HG02884 (cell line): ENCODE measurements at regions not wholly inside any gene's neighbourhood (a gene's known extent, or its start where the extent isn't known, plus 50 kb on each side); places are given as distances from the start of the nearest gene placed in this dataset.

Experiments used
- ATAC-seq: cut with Tn5 transposase; IDR thresholded peaks from one replicate; pipeline ENCODE4 v1.9.1; 2021; ENCODE audit warnings: mild to moderate bottlenecking, moderate library complexity; ENCODE audit not compliant: unreplicated experiment

DNA sequence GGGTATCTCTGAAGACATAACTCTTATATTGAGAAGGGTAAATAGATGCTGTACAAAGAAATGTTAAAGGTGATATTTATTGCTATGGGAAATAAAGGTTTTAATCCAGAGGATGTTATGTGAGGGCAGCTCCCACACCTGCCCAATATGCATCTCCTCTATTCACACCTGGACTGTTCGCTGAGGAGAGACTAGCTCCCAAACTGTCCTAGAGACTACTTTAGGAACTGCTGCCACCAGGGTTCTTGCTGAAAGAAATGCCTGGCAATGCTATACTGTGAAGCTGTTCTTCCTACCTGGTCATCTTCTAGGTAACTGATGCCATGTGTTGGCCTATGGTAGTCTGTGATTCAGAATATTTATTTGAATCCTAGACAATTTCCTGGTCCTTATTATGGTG lies 1421.5 kb upstream of the SPRY2 start:
- ATAC-seq, result no peak

GRCh38 chr13:81760316-81760715 lies 1419.4 kb upstream of the SPRY2 start:
- no peak for ATAC-seq

GRCh38 chr13:81757348-81757970 lies 1416.5 kb upstream of the SPRY2 start:
- ATAC-seq, result no peak

DNA sequence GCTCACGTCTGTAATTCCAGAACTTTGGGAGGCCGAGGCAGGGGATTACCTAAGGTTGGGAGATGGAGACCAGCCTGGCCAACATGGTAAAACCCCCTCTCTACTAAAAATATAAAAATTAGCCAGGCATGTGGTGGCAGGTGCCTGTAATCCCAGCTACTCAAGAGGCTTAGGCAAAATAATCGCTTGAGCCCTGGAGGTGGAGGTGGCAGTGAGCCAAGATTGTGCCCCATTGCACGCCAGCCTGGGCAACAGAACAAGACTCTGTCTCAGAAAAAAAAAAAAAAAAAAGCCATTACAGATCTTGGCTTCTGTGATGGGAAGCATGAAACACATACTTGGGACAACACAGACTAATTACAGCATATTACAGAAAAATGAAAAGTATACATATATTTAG lies 1404.5 kb upstream of the SPRY2 start:
- no peak for ATAC-seq

DNA sequence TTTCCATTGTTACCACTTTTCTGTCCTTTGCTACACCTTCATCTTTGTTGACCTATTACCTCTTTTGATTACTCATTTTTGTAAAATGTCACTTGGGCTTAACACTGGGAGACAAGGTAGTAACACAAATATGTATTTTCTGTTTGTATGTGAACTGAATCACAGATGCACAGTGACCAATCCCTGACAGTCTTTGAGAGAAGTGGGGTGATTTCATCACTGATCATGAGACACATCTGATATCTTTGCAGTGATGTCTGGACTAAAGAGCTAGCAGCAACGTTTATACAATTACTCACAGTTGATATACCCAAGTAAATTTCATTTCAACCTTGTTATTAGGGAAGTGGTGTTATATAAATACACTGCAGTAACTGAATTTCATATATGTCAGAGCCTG lies 1397.4 kb upstream of the SPRY2 start:
- no peak for ATAC-seq

DNA sequence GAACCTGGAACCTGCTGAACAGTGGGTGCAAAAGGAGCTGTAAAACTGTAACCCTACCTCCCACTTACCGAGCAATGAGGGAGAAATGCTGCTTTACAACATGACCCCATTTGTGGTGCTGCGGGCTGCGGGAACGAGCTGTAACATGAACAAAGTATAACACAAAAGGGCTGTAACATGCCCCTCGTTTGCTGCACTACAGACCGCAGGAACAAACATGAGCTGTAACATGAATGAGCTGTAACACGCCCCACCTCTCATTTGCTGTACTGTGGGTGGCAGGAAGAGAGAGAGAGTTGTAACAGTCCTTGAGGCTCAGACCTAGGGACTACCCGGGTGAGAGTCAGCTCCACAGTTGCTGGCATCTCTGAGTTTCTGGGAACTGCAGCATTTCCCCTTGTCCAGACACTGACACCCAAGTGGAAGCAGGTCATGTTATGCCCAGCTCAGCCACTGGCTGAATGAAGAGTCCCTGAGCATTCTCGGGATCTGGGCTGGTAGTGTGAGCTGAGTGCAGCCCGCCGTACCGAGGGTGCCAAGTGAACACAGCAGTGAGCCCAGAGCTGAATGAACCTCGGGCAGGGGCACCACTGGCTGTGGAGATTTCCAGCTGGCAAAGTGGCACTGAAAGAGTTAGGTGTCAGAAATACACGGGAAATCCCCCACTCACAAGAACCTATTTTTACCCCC lies 1385.3 kb upstream of the SPRY2 start:
- ATAC-seq, result no peak

- no peak for ATAC-seq
Observed at GRCh38 chr13:81722456-81722855, 1381.5 kb upstream of the SPRY2 start.

GRCh38 chr13:81721400-81721799 lies 1380.5 kb upstream of the SPRY2 start:
- no peak for ATAC-seq

DNA sequence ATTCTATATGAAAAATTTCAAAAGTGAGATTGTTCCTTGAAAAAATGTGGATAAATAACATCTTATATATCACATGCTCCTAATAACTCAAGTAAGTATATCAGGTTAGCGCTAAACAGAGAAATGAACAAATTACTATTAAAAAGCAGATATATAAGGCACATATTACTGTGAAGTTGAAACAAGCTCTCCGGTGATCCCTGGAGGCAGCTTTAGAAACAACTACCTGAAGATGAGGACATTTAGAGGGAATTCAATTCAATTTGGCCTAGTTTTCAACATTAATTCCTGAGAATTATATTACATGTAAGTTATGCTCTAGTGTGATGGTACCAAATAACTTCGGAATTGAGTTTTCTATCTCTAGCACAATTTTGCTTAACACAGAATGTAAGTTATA lies 1373.6 kb upstream of the SPRY2 start:
- no peak for ATAC-seq

DNA sequence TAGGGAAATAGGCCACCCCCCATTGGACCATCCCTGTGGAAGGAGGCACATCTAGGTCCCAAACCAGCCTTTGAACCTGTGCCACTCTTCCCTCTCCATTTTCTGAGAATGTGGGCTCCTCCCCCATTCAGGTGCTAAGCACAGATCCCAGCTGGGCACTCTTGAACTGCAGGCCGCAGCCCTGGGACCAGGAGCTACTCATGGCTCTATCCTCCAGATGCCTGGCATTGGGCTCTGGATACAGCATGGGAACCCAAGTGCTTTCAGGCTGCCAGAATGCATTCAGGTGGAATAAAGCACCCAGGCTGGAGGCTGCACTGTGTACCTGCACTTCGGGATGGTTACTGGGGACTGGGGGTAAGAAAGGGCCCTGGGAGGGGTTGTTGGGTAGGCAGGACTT lies 1372.3 kb upstream of the SPRY2 start:
- no peak for ATAC-seq

- ATAC-seq, result no peak
Observed at GRCh38 chr13:81697826-81698225, 1356.9 kb upstream of the SPRY2 start.

DNA sequence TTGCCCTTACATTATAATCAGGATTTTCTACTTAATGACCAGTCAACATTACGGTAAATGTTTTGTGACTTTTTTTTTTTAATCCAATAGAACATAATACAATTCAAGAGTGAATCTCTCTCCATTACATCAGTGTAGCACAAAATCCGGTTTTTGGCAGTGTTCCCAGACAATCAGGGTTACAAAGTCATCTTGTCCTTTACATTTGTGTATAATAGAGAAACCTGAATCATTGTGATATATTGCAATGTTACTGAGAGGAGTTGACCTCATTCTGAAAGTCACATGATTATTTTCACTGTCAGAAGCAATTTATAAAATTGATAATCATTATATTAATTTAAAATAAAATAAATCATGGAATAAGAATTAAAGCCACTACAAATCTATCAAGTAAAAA lies 1346.0 kb upstream of the SPRY2 start:
- ATAC-seq, result no peak

- ATAC-seq, result no peak
Observed at GRCh38 chr13:81683521-81683920, 1342.6 kb upstream of the SPRY2 start.

DNA sequence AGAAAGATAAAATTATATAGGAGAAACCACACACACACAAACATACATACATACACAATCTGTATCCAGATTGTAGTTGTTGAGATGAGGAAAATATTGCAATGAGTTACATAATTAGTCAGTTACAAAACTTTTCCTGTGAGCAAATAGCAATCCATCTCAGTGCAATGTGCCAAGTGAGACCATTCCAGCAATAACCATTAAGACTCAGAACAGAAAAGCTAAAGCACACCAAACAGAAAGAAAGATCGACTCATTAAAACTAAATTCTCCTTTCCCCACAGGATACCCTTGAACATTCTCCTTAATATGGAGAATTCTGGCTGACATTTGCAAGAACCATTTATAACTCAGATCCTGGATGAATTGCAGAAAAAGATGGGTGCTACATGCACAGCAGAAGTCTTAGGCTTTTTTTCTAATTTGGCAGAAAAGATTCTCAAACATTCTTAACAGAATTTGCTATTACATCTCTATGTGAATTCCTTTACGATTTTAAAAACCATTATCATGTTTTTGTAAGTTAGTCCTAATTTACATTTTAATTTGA lies 1341.2 kb upstream of the SPRY2 start:
- no peak for ATAC-seq

GRCh38 chr13:81677857-81678256 lies 1336.9 kb upstream of the SPRY2 start:
- no peak for ATAC-seq

- ATAC-seq, result no peak
Observed at GRCh38 chr13:81676008-81676407, 1335.1 kb upstream of the SPRY2 start.

GRCh38 chr13:81671064-81671463 lies 1330.1 kb upstream of the SPRY2 start:
- no peak for ATAC-seq

GRCh38 chr13:81670048-81670447 lies 1329.1 kb upstream of the SPRY2 start:
- ATAC-seq, result no peak

GRCh38 chr13:81664872-81665271 lies 1323.9 kb upstream of the SPRY2 start:
- ATAC-seq, result no peak

- ATAC-seq, result no peak
Observed at GRCh38 chr13:81659984-81660383, 1319.1 kb upstream of the SPRY2 start.

DNA sequence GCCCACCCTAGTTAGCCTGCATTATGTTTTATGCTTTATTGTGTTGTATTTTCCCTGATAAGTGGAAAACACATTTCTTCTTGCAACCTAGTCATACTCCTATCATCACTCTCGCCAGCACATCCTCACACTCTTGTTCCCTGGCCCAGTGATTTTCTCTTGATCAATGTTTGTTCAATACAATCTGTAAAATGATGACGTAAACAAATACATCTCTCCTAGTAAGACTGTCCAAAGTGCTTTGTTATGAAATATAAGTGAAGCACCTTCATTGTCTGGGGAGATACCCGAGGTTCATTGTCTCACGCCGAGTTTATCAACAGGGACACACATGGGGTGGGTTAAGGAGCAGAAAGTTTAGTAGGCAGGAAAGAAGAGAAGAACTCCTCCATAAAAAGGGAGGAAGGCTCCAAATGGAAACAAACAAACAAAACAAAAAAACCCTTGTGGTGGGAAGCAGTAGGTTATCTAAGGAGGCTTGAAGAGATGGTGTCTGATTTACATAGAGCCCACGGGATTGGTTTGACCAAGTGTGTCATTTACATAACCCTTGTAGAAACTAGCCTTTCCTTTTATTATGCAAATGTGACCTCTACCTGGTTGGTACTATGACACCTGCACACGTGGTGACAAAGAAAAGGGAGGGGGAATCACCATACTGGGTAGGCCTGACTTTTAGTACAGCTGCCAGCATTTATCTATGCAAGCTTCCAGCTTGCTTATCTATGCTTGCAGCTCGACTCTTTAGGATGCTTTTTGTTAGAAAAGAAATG lies 1317.9 kb upstream of the SPRY2 start:
- no peak for ATAC-seq
